ENCODE measurements at regions not wholly inside any gene's neighbourhood (a gene's known extent, or its start where the extent isn't known, plus 50 kb on each side); places are given as distances from the start of the nearest gene placed in this dataset.

DNA sequence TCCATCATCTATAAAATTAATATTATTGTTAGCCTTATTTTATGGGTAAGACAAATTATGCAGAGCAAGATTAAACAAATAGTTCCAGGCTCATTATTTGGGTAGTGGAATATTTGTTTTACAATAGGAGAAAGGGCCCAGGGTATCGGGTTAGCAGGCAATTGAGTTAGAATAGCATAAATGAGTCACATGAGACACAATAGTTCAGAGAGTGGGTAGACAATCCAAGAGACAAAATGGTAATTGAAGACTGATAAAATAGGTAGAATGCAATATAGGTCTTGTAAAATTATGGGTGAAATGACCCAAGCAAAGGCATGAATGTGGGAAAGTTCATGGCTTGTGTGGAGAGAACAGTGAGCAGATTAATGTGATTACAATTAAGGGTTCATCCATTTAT, 790.9 kb upstream of the GCFC2 start:
- DNase-seq (ENCODE audit: low read depth, low spot score): no peak
- ChIA-PET POLR2A (no interaction called here), CTCF (no interaction called here)
- no peak overlapping the region for H3K4me3 ChIP-seq (ENCODE audit: low read depth, low read length)
- no peak for TF ChIP-seq CTCF (IDR thresholded peaks at IDR 0.05; ENCODE audit: insufficient read depth, low read length, missing control alignments)

DNA sequence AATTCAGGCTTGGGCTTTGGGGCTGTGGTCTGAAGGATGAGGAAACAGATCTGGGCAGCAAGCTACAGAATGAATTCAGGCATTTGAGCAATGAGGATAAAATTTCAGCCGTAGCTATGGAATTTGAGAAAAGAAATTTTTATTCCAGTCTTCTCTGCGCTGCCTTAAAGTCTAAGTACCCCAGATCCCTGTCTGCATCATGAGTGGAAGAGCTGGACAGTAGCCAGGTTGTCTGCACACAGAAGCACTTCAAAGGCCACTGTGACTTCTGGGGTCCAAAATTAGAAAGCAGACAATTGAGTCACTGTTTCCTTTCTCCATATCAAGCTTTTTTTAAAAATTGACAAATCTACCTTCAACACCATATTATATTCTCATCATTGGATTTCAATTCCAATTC, 787.6 kb upstream of the GCFC2 start:
- POLR2A ChIA-PET: no interaction called here
- CTCF ChIA-PET: no interaction called here
- no peak for TF ChIP-seq CTCF (IDR thresholded peaks at IDR 0.05; ENCODE audit: insufficient read depth, low read length, missing control alignments)
- DNase-seq (ENCODE audit: low read depth, low spot score): no peak
- H3K4me3 ChIP-seq (ENCODE audit: low read depth, low read length): no peak overlapping the region

DNA sequence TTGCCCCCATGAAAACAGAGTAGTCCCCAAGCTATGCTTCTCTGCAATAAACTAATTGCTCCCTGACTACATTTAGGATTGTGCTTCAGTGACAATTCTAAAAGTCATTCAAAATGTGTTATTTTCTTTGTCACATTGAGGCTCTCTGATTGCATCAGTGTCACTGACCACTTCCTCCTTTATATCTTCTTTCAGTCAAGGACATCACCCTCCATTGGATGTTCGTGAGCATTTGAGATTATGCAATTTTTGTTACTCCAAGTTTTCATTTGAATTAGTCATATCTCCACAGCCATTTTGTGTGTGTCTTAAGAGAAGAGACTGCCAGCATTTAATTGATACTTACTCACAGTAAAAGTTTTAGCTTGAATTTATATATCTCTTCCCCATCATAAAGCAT, 780.8 kb upstream of the GCFC2 start:
- CTCF ChIA-PET: no interaction called here
- no peak for TF ChIP-seq CTCF (IDR thresholded peaks at IDR 0.05; ENCODE audit: insufficient read depth, low read length, missing control alignments)
- DNase-seq (ENCODE audit: low read depth, low spot score): no peak

DNA sequence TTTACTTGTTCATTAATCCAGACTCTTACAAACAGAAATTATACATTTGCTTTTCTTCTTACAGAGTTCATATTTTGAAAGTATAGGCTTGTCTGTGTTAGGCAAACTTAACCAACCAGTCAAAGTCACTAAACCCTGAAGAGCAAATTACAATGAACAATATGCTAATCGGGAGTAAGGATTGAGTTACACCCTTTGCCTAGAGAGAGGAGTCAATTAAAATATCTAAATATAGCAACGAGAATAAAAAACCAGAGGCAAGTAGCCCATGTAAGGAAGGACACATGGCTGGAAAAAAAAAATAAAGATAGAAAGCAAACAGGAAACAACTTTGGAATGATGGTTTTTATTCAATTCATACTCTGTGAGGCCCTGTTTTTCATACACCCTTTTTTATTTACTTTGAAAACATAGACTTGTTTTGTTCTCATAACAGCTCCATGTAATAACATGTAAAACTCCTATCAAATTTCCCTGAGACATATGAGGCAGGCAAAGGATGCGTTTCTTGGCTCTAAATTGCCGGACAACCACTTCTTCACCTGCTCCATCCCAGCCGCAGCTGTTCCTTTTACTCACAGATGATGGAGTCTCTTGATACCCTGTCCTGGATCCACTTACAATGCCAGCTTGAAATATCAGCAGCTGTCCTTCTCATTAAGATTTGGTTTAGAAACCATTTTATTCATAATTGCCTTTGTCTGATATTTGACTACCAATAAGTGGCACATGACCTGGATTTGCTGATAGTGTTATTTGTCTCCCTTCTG, 767.7 kb upstream of the GCFC2 start:
- POLR2A ChIA-PET: no interaction called here
- CTCF ChIA-PET: no interaction called here
- DNase-seq (ENCODE audit: low read depth, low spot score): no peak
- no peak overlapping the region for H3K4me3 ChIP-seq (ENCODE audit: low read depth, low read length)
- TF ChIP-seq CTCF (IDR thresholded peaks at IDR 0.05; ENCODE audit: insufficient read depth, low read length, missing control alignments): no peak

More for the DNA sequence above, 780.8 kb upstream of the GCFC2 start:
- H3K4me3 ChIP-seq (ENCODE audit: low read depth, low read length): no peak overlapping the region
- POLR2A ChIA-PET: no interaction called here

DNA sequence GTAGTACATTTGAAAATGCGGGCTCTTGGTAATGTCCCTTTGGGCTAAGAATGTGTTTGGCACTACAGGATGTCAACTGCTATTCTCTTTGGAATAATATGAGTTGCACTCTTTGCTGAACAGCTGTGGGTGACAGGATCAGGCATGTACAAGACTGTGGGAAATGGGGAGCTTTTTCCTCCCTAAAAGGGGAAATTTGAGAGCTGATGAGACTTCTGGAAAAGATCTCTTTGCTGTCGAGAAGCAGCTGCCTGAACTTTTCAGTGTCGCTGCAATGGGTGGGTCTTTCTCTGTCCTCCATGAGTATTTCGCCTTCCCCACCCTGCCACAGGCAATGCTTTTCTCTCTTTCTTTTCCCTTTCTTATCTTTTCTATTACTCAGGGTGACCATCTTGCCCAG, 762.2 kb upstream of the GCFC2 start:
- DNase-seq (ENCODE audit: low read depth, low spot score): no peak
- ChIA-PET CTCF (no interaction called here), POLR2A (no interaction called here)
- no peak for TF ChIP-seq CTCF (IDR thresholded peaks at IDR 0.05; ENCODE audit: insufficient read depth, low read length, missing control alignments)
- no peak overlapping the region for H3K4me3 ChIP-seq (ENCODE audit: low read depth, low read length)

GRCh38 chr2:76469066-76469465, 758.4 kb upstream of the GCFC2 start:
- DNase-seq (ENCODE audit: low read depth, low spot score): no peak
- ChIA-PET CTCF (no interaction called here), POLR2A (no interaction called here)
- TF ChIP-seq CTCF (IDR thresholded peaks at IDR 0.05; ENCODE audit: insufficient read depth, low read length, missing control alignments): no peak
- H3K4me3 ChIP-seq (ENCODE audit: low read depth, low read length): no peak overlapping the region
